CD4-positive, alpha-beta T cell treated with Interferon gamma for 1 hour (primary cell): ENCODE measurements at regions not wholly inside any gene's neighbourhood (a gene's known extent, or its start where the extent isn't known, plus 50 kb on each side); places are given as distances from the start of the nearest gene placed in this dataset.
A peak's percentile ranks its signal among the peaks of the same experiment; 100 is the strongest.

Experiments used
- DNase-seq: peaks from one replicate; pipeline ENCODE4 v3.0.0-alpha.2; 2020

GRCh38 chr12:4012977-4013968 is 140.1 kb upstream of the PARP11 start:
- DNase-seq: no peak

- no peak for DNase-seq
Measured at GRCh38 chr12:4012073-4012472, 138.9 kb upstream of the PARP11 start.

- DNase-seq: no peak
Measured at GRCh38 chr12:4011597-4011996, 138.4 kb upstream of the PARP11 start.

GRCh38 chr12:4009979-4010704 is 136.9 kb upstream of the PARP11 start:
- no peak for DNase-seq

GRCh38 chr12:4006743-4007142 is 133.5 kb upstream of the PARP11 start:
- DNase-seq: no peak

GRCh38 chr12:4005851-4006430 is 132.7 kb upstream of the PARP11 start:
- DNase-seq: no peak

- DNase-seq: no peak
Measured at GRCh38 chr12:4003576-4003975, 130.4 kb upstream of the PARP11 start.

- DNase-seq: no peak
Measured at GRCh38 chr12:4002601-4003000, 129.4 kb upstream of the PARP11 start.

- no peak for DNase-seq
Measured at GRCh38 chr12:4001841-4002240, 128.6 kb upstream of the PARP11 start.

- no peak for DNase-seq
Measured at GRCh38 chr12:4001031-4001430, 127.8 kb upstream of the PARP11 start.

- no peak for DNase-seq
Measured at GRCh38 chr12:3999904-4000303, 126.7 kb upstream of the PARP11 start.

- DNase-seq: peak; percentile 6
Measured at GRCh38 chr12:3998968-3999792, 126.0 kb upstream of the PARP11 start.

- DNase-seq: no peak
Measured at GRCh38 chr12:3998397-3998796, 125.2 kb upstream of the PARP11 start.

GRCh38 chr12:3996322-3996721 is 123.1 kb upstream of the PARP11 start:
- no peak for DNase-seq

GRCh38 chr12:3995306-3995705 is 122.1 kb upstream of the PARP11 start:
- no peak for DNase-seq

GRCh38 chr12:3994500-3994899 is 121.3 kb upstream of the PARP11 start:
- no peak for DNase-seq

GRCh38 chr12:3992945-3993344 is 119.7 kb upstream of the PARP11 start:
- no peak for DNase-seq

GRCh38 chr12:3991798-3992580 is 118.8 kb upstream of the PARP11 start:
- DNase-seq: no peak

GRCh38 chr12:3990501-3991280 is 117.5 kb upstream of the PARP11 start:
- no peak for DNase-seq

GRCh38 chr12:3989218-3989550 is 116.0 kb upstream of the PARP11 start:
- no peak for DNase-seq

- no peak for DNase-seq
Measured at GRCh38 chr12:3988519-3989217, 115.5 kb upstream of the PARP11 start.
